ENCODE measurements at regions not wholly inside any gene's neighbourhood (a gene's known extent, or its start where the extent isn't known, plus 50 kb on each side); places are given as distances from the start of the nearest gene placed in this dataset.
A peak's percentile ranks its signal among the peaks of the same experiment; 100 is the strongest.

- Mint-ChIP-seq H3K9me3 (peaks cover 5% of the 10 kb centered on the region), H3K27ac (no peak overlapping the region), H3K27me3 (no peaks in the 10 kb centered on the region), H3K4me1 (peaks cover 4% of the 10 kb centered on the region), H3K4me3 (no peak overlapping the region), H3K36me3 (ENCODE audit: low read depth) (no peaks in the 10 kb centered on the region)
- DNase-seq (no peak), ATAC-seq (no peak)
Observed at GRCh38 chr6:21967056-21967974, 329.5 kb downstream of the PRL start.

GRCh38 chr6:21968411-21968810, 328.4 kb downstream of the PRL start:
- Mint-ChIP-seq H3K9me3 (no peaks in the 10 kb centered on the region), H3K27ac (no peak overlapping the region), H3K4me1 (peaks cover 4% of the 10 kb centered on the region), H3K36me3 (ENCODE audit: low read depth) (no peaks in the 10 kb centered on the region), H3K4me3 (no peak overlapping the region), H3K27me3 (no peaks in the 10 kb centered on the region)
- no peak for ATAC-seq
- no peak for DNase-seq

GRCh38 chr6:21969192-21969591, 327.6 kb downstream of the PRL start:
- no peaks in the 10 kb centered on the region for H3K36me3 Mint-ChIP-seq (ENCODE audit: low read depth)
- H3K4me1 Mint-ChIP-seq: peaks cover 4% of the 10 kb centered on the region
- DNase-seq (no peak), ATAC-seq (no peak)
- no peaks in the 10 kb centered on the region for H3K9me3 Mint-ChIP-seq
- no peaks in the 10 kb centered on the region for H3K27me3 Mint-ChIP-seq
- H3K27ac Mint-ChIP-seq: no peak overlapping the region
- no peak overlapping the region for H3K4me3 Mint-ChIP-seq

- no peaks in the 10 kb centered on the region for H3K9me3 Mint-ChIP-seq
- no peak overlapping the region for H3K4me3 Mint-ChIP-seq
- no peaks in the 10 kb centered on the region for H3K27me3 Mint-ChIP-seq
- no peak for DNase-seq
- no peaks in the 10 kb centered on the region for H3K4me1 Mint-ChIP-seq
- H3K27ac Mint-ChIP-seq: no peak overlapping the region
- ATAC-seq: no peak
- H3K36me3 Mint-ChIP-seq (ENCODE audit: low read depth): no peaks in the 10 kb centered on the region
Observed at GRCh38 chr6:21970569-21971300, 326.1 kb downstream of the PRL start.

- Mint-ChIP-seq H3K27ac (no peak overlapping the region), H3K4me3 (no peak overlapping the region), H3K9me3 (no peaks in the 10 kb centered on the region), H3K27me3 (no peaks in the 10 kb centered on the region), H3K36me3 (ENCODE audit: low read depth) (no peaks in the 10 kb centered on the region), H3K4me1 (no peaks in the 10 kb centered on the region)
- ATAC-seq (no peak), DNase-seq (no peak)
Observed at GRCh38 chr6:21971541-21971940, 325.3 kb downstream of the PRL start.

- no peaks in the 10 kb centered on the region for H3K4me1 Mint-ChIP-seq
- DNase-seq (no peak), ATAC-seq (no peak)
- no peaks in the 10 kb centered on the region for H3K36me3 Mint-ChIP-seq (ENCODE audit: low read depth)
- no peaks in the 10 kb centered on the region for H3K27me3 Mint-ChIP-seq
- H3K9me3 Mint-ChIP-seq: no peaks in the 10 kb centered on the region
- H3K4me3 Mint-ChIP-seq: no peak overlapping the region
- no peak overlapping the region for H3K27ac Mint-ChIP-seq
Observed at GRCh38 chr6:21972516-21972915, 324.3 kb downstream of the PRL start.

GRCh38 chr6:21977346-21977745, 319.5 kb downstream of the PRL start:
- no peak for ATAC-seq
- Mint-ChIP-seq H3K4me1 (no peaks in the 10 kb centered on the region), H3K36me3 (ENCODE audit: low read depth) (no peaks in the 10 kb centered on the region), H3K27me3 (no peaks in the 10 kb centered on the region), H3K4me3 (no peak overlapping the region), H3K27ac (no peak overlapping the region), H3K9me3 (peaks cover 8% of the 10 kb centered on the region)
- DNase-seq: no peak

- H3K4me3 Mint-ChIP-seq: no peak overlapping the region
- H3K27me3 Mint-ChIP-seq: no peaks in the 10 kb centered on the region
- H3K27ac Mint-ChIP-seq: no peak overlapping the region
Observed at GRCh38 chr6:21981235-21981833, 315.5 kb downstream of the PRL start.

GRCh38 chr6:21984135-21984534, 312.7 kb downstream of the PRL start:
- H3K4me1 Mint-ChIP-seq: peaks cover 13% of the 10 kb centered on the region

More at GRCh38 chr6:21981235-21981833, 315.5 kb downstream of the PRL start:
- ATAC-seq (no peak), DNase-seq (no peak)
- Mint-ChIP-seq H3K36me3 (ENCODE audit: low read depth) (no peaks in the 10 kb centered on the region), H3K4me1 (no peaks in the 10 kb centered on the region), H3K9me3 (peaks cover 8% of the 10 kb centered on the region)

GRCh38 chr6:21984561-21984960, 312.3 kb downstream of the PRL start:
- Mint-ChIP-seq H3K27ac (no peak overlapping the region), H3K4me1 (peaks cover 13% of the 10 kb centered on the region), H3K9me3 (peaks cover 8% of the 10 kb centered on the region), H3K27me3 (no peaks in the 10 kb centered on the region), H3K4me3 (no peak overlapping the region), H3K36me3 (ENCODE audit: low read depth) (no peaks in the 10 kb centered on the region)
- DNase-seq (no peak), ATAC-seq (no peak)

More at GRCh38 chr6:21984135-21984534, 312.7 kb downstream of the PRL start:
- DNase-seq: no peak
- H3K9me3 Mint-ChIP-seq: peaks cover 8% of the 10 kb centered on the region
- no peaks in the 10 kb centered on the region for H3K36me3 Mint-ChIP-seq (ENCODE audit: low read depth)
- no peak for ATAC-seq
- H3K4me3 Mint-ChIP-seq: no peak overlapping the region
- no peaks in the 10 kb centered on the region for H3K27me3 Mint-ChIP-seq
- no peak overlapping the region for H3K27ac Mint-ChIP-seq

GRCh38 chr6:21985904-21986303, 310.9 kb downstream of the PRL start:
- no peak overlapping the region for H3K4me3 Mint-ChIP-seq
- H3K4me1 Mint-ChIP-seq: peaks cover 13% of the 10 kb centered on the region
- ATAC-seq (no peak), DNase-seq (no peak)
- no peaks in the 10 kb centered on the region for H3K36me3 Mint-ChIP-seq (ENCODE audit: low read depth)
- H3K27ac Mint-ChIP-seq: no peak overlapping the region
- peaks cover 8% of the 10 kb centered on the region for H3K9me3 Mint-ChIP-seq
- no peaks in the 10 kb centered on the region for H3K27me3 Mint-ChIP-seq

GRCh38 chr6:21986703-21987102, 310.1 kb downstream of the PRL start:
- Mint-ChIP-seq H3K27me3 (no peaks in the 10 kb centered on the region), H3K4me1 (peaks cover 13% of the 10 kb centered on the region), H3K36me3 (ENCODE audit: low read depth) (no peaks in the 10 kb centered on the region), H3K27ac (no peak overlapping the region), H3K4me3 (no peak overlapping the region), H3K9me3 (peaks cover 6% of the 10 kb centered on the region)
- no peak for ATAC-seq
- DNase-seq: no peak

- Mint-ChIP-seq H3K9me3 (no peaks in the 10 kb centered on the region), H3K4me1 (peaks cover 18% of the 10 kb centered on the region), H3K4me3 (no peak overlapping the region), H3K27ac (peak overlapping the region; percentile 39), H3K27me3 (no peaks in the 10 kb centered on the region), H3K36me3 (ENCODE audit: low read depth) (no peaks in the 10 kb centered on the region)
- no peak for ATAC-seq
- peak; percentile 16 for DNase-seq
Observed at GRCh38 chr6:21987501-21987957, 309.3 kb downstream of the PRL start.

GRCh38 chr6:21990577-21990976, 306.3 kb downstream of the PRL start:
- no peak for ATAC-seq
- Mint-ChIP-seq H3K4me3 (no peak overlapping the region), H3K27me3 (no peaks in the 10 kb centered on the region), H3K27ac (no peak overlapping the region), H3K36me3 (ENCODE audit: low read depth) (no peaks in the 10 kb centered on the region), H3K4me1 (peaks cover 18% of the 10 kb centered on the region), H3K9me3 (peaks cover 3% of the 10 kb centered on the region)
- no peak for DNase-seq

Measured in activated naive CD8-positive, alpha-beta T cell treated with anti-CD3 and anti-CD28 coated beads, Interleukin-2, amount 50 U/mL, for 24 hours (primary cell).